ENCODE measurements at regions not wholly inside any gene's neighbourhood (a gene's known extent, or its start where the extent isn't known, plus 50 kb on each side); places are given as distances from the start of the nearest gene placed in this dataset.

DNA sequence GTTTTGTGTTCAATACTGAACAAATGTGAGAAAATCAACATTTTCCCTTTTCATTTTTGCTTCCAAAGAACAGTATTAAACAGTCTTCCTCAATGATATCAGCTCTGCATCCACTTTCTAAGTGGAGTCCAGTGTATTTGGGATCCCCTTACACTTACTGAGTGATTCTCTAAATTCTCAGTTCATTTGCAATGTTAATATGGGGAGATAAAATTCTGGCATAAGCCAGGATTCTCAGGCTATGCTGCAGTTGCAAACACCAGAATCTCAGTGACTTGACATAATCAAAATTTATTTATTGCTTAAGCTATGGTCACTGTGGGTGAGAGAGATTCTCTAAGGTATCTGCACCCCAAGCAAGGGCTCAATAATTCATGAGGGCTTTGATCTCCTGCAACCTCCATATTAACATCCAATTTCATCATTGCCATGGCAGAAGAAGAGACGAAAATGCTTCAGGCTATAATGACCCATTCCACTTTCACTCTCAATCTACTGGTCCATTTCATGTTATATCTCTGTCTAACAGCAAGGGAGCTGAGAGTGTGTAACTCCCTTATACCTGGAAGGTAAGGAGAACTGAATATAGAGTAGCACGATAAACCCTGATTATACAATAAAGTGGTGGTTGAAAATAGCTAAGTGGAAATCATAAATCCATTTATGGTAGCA lies 64.1 kb upstream of the CARD18 start:
- H3K9me2 ChIP-seq (replicated peaks; ENCODE audit: low read depth, low read length) = no peaks in the 10 kb centered on the region
- no peaks in the 10 kb centered on the region for H4K20me1 ChIP-seq (ENCODE audit: insufficient read depth, low read length, poor library complexity, severe bottlenecking)
- no peak overlapping the region for H3K4me3 ChIP-seq (ENCODE audit: low read length, poor library complexity, severe bottlenecking)
- no peak overlapping the region for H3K4me2 ChIP-seq (ENCODE audit: low read depth, low read length, poor library complexity, severe bottlenecking)
- H3K4me1 ChIP-seq (ENCODE audit: insufficient read depth, low read length, poor library complexity, severe bottlenecking) = no peaks in the 10 kb centered on the region
- no peaks in the 10 kb centered on the region for H3F3A ChIP-seq (ENCODE audit: low read depth)
- no peaks in the 10 kb centered on the region for H3K36me3 ChIP-seq (ENCODE audit: insufficient read depth, low read length)
- H3K79me2 ChIP-seq (ENCODE audit: insufficient read depth, low read length) = no peaks in the 10 kb centered on the region
- H3K9me3 ChIP-seq (ENCODE audit: insufficient read depth, low read depth, low read length) = no peaks in the 10 kb centered on the region
- no peak for TF ChIP-seq EZH2phosphoT487 (IDR thresholded peaks at IDR 0.05; ENCODE audit: borderline replicate concordance)
- TF ChIP-seq, protein P1, sequence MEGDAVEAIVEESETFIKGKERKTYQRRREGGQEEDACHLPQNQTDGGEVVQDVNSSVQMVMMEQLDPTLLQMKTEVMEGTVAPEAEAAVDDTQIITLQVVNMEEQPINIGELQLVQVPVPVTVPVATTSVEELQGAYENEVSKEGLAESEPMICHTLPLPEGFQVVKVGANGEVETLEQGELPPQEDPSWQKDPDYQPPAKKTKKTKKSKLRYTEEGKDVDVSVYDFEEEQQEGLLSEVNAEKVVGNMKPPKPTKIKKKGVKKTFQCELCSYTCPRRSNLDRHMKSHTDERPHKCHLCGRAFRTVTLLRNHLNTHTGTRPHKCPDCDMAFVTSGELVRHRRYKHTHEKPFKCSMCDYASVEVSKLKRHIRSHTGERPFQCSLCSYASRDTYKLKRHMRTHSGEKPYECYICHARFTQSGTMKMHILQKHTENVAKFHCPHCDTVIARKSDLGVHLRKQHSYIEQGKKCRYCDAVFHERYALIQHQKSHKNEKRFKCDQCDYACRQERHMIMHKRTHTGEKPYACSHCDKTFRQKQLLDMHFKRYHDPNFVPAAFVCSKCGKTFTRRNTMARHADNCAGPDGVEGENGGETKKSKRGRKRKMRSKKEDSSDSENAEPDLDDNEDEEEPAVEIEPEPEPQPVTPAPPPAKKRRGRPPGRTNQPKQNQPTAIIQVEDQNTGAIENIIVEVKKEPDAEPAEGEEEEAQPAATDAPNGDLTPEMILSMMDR (conservative IDR thresholded peaks at IDR 0.05; ENCODE audit: low read length) = no peak
- no peak overlapping the region for H3K9ac ChIP-seq (ENCODE audit: low read depth, low read length, poor library complexity, severe bottlenecking)
- H2AFZ ChIP-seq (ENCODE audit: low read length) = no peak overlapping the region
- no peaks in the 10 kb centered on the region for H3K27me3 ChIP-seq (ENCODE audit: insufficient read depth, low read length, poor library complexity, severe bottlenecking)

DNA sequence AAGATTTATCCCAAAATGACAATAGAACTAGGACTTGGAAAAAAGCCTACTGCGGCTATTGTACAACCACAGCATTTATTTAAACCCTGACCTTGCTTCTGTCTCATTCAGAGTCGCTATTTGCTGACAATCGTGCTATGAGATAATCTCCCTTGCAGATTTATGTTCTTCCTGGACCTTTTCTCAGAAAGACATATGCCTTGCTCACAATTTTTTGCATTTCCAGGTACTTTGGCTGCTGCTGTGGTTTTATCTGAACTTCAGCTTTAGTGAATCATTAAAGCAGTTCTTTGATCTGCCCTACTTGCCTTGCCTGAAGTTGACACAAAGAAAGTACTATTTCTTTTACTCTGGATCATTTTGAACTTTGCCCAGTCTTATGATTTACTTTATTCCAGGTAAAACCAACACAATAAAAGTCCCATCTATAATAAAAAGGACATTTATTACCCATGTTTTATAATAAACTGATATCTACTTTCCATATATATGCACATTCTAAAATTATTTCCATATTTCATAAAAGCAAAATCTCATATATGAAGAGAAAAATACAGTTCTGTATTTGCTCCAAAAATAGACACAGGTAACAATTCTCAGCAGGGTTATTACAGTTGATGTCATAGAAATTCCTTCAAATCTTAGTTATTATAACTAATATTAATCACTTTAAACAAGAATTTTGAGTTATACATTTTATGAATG lies 63.4 kb upstream of the CARD18 start:
- Histone ChIP-seq H3K4me2 (ENCODE audit: low read depth, low read length, poor library complexity, severe bottlenecking) (no peak overlapping the region), H4K20me1 (ENCODE audit: insufficient read depth, low read length, poor library complexity, severe bottlenecking) (no peaks in the 10 kb centered on the region), H3K9ac (ENCODE audit: low read depth, low read length, poor library complexity, severe bottlenecking) (no peak overlapping the region), H3K4me1 (ENCODE audit: insufficient read depth, low read length, poor library complexity, severe bottlenecking) (no peaks in the 10 kb centered on the region), H3K9me3 (ENCODE audit: insufficient read depth, low read depth, low read length) (no peaks in the 10 kb centered on the region), H3K27me3 (ENCODE audit: insufficient read depth, low read length, poor library complexity, severe bottlenecking) (no peaks in the 10 kb centered on the region), H3F3A (ENCODE audit: low read depth) (no peaks in the 10 kb centered on the region), H3K4me3 (ENCODE audit: low read length, poor library complexity, severe bottlenecking) (no peak overlapping the region), H3K9me2 (replicated peaks; ENCODE audit: low read depth, low read length) (no peaks in the 10 kb centered on the region), H3K79me2 (ENCODE audit: insufficient read depth, low read length) (no peaks in the 10 kb centered on the region), H3K36me3 (ENCODE audit: insufficient read depth, low read length) (no peaks in the 10 kb centered on the region), H2AFZ (ENCODE audit: low read length) (no peak overlapping the region)
- no peak for TF ChIP-seq EZH2phosphoT487 (IDR thresholded peaks at IDR 0.05; ENCODE audit: borderline replicate concordance)
- TF ChIP-seq, protein P1 (conservative IDR thresholded peaks at IDR 0.05; ENCODE audit: low read length) = no peak

DNA sequence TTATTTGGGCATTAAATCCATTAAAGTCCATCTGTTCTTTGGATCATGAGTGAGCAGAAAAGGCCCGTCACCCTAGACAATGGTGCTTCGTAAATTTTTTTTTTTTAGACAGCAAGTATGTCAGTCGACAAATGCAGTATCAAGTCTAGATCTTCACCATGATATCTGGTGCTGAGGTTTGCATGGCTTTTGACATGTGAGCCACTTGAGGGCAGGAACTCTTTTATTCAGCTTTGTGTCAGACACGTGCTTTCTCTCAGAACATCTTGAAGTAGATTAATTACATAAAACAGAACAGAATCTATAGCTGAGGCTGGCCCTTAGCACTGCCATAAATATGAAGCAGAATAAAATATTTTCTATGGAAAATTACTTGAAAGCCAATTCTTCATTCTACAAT lies 62.9 kb upstream of the CARD18 start:
- no peaks in the 10 kb centered on the region for H3K27me3 ChIP-seq (ENCODE audit: insufficient read depth, low read length, poor library complexity, severe bottlenecking)
- no peak overlapping the region for H3K4me3 ChIP-seq (ENCODE audit: low read length, poor library complexity, severe bottlenecking)
- no peak overlapping the region for H2AFZ ChIP-seq (ENCODE audit: low read length)
- H3F3A ChIP-seq (ENCODE audit: low read depth) = no peaks in the 10 kb centered on the region
- H3K9ac ChIP-seq (ENCODE audit: low read depth, low read length, poor library complexity, severe bottlenecking) = no peak overlapping the region
- TF ChIP-seq, protein P1 (conservative IDR thresholded peaks at IDR 0.05; ENCODE audit: low read length) = no peak
- no peak for TF ChIP-seq EZH2phosphoT487 (IDR thresholded peaks at IDR 0.05; ENCODE audit: borderline replicate concordance)
- no peaks in the 10 kb centered on the region for H3K9me3 ChIP-seq (ENCODE audit: insufficient read depth, low read depth, low read length)
- no peaks in the 10 kb centered on the region for H3K4me1 ChIP-seq (ENCODE audit: insufficient read depth, low read length, poor library complexity, severe bottlenecking)
- no peaks in the 10 kb centered on the region for H3K9me2 ChIP-seq (replicated peaks; ENCODE audit: low read depth, low read length)
- no peaks in the 10 kb centered on the region for H4K20me1 ChIP-seq (ENCODE audit: insufficient read depth, low read length, poor library complexity, severe bottlenecking)
- H3K79me2 ChIP-seq (ENCODE audit: insufficient read depth, low read length) = no peaks in the 10 kb centered on the region
- H3K36me3 ChIP-seq (ENCODE audit: insufficient read depth, low read length) = no peaks in the 10 kb centered on the region
- no peak overlapping the region for H3K4me2 ChIP-seq (ENCODE audit: low read depth, low read length, poor library complexity, severe bottlenecking)
